OCI-LY7 (cell line): ENCODE measurements at regions not wholly inside any gene's neighbourhood (a gene's known extent, or its start where the extent isn't known, plus 50 kb on each side); places are given as distances from the start of the nearest gene placed in this dataset.

Source experiments
- BruUV-seq: library from RNA; stranded (reverse); fragments of 400-500 nt; replicated peaks from 2 replicates; lab custom pipeline; 2021; lab: Mats Ljungman, UMichigan
- CTCF ChIA-PET: fragments of 300-600 bp; sonication (Branson Sonifier 250); formaldehyde crosslinking; loops from one replicate; lab custom pipeline; 2022; ENCODE audit warnings: antibody characterized with exemption; ENCODE audit not compliant: unreplicated experiment; lab: Charles Lee
- POLR2A ChIA-PET: fragments of 300-600 bp; sonication (Branson Sonifier 250); formaldehyde crosslinking; loops from one replicate; lab custom pipeline; 2022; ENCODE audit warnings: antibody characterized with exemption; lab: Charles Lee
- DNase-seq: peaks from one replicate; pipeline ENCODE4 v3.0.0-alpha.2; 2015; ENCODE audit warnings: low spot score
- H2AFZ ChIP-seq: fragments of 200-600 bp; sonication (generic), shearing (Covaris generic); 2 replicates; pipeline ENCODE4 v1.6.1; 2014; ENCODE audit warnings: mild to moderate bottlenecking, antibody characterized with exemption, low read length, moderate library complexity
- H3K27ac ChIP-seq: fragments of 200-600 bp; sonication (generic); 2 replicates; pipeline ENCODE4 v1.5.1; 2014; ENCODE audit warnings: mixed run types, low read depth, mild to moderate bottlenecking, moderate library complexity, low read length, inconsistent platforms; ENCODE audit not compliant: poor library complexity, severe bottlenecking
- H3K36me3 ChIP-seq: fragments of 200-600 bp; sonication (generic); 2 replicates; pipeline ENCODE4 v1.6.1; 2014; ENCODE audit warnings: mild to moderate bottlenecking, antibody characterized with exemption, low read length, moderate library complexity, mixed read lengths; ENCODE audit not compliant: insufficient read depth
- H3K4me1 ChIP-seq: fragments of 200-600 bp; sonication (generic); 2 replicates; pipeline ENCODE4 v1.5.1; 2014; ENCODE audit warnings: mild to moderate bottlenecking, low read length; ENCODE audit not compliant: insufficient read depth, poor library complexity, severe bottlenecking
- H3K4me2 ChIP-seq: fragments of 200-600 bp; sonication (generic); 2 replicates; pipeline ENCODE4 v1.6.1; 2014; ENCODE audit warnings: mild to moderate bottlenecking, low read length
- H3K4me3 ChIP-seq: fragments of 200-600 bp; sonication (generic); 2 replicates; pipeline ENCODE4 v1.5.1; 2014; ENCODE audit warnings: mild to moderate bottlenecking, low read depth, low read length; ENCODE audit not compliant: poor library complexity, severe bottlenecking
- H3K79me2 ChIP-seq: fragments of 200-600 bp; sonication (generic); 2 replicates; pipeline ENCODE4 v1.6.1; 2016; ENCODE audit warnings: low read depth, mild to moderate bottlenecking, low read length, moderate library complexity, mixed read lengths; ENCODE audit not compliant: insufficient read depth
- H3K9me2 ChIP-seq: fragments of 200-600 bp; sonication (generic); 2 replicates; pipeline ENCODE4 v1.6.1; 2016; ENCODE audit warnings: mild to moderate bottlenecking, low read length, mixed read lengths; ENCODE audit not compliant: insufficient read depth
- H3K9me3 ChIP-seq: fragments of 200-600 bp; sonication (generic); 2 replicates; pipeline ENCODE4 v1.6.1; 2014; ENCODE audit warnings: mild to moderate bottlenecking, mixed run types, low read length, mixed read lengths
- H4K20me1 ChIP-seq: fragments of 200-600 bp; sonication (generic); 2 replicates; pipeline ENCODE4 v1.6.1; 2014; ENCODE audit warnings: mild to moderate bottlenecking, antibody characterized with exemption, low read length, moderate library complexity, mixed read lengths; ENCODE audit not compliant: insufficient read depth
- CTCF ChIP-seq: fragments of 200-600 bp; sonication (generic); conservative IDR thresholded peaks from 2 replicates; pipeline ENCODE4 v1.5.1; 2014; ENCODE audit warnings: mild to moderate bottlenecking, antibody characterized with exemption, low read length, moderate library complexity, mixed read lengths
- EZH2phosphoT487 ChIP-seq: fragments of 200-600 bp; sonication (generic); IDR thresholded peaks from 2 replicates; pipeline ENCODE4 v1.6.1; 2018; ENCODE audit warnings: low read depth, borderline replicate concordance, mild to moderate bottlenecking, mixed run types, antibody characterized with exemption, low read length, moderate library complexity, mixed read lengths
- intact Hi-C: fragments of 100-400 bp; cut with micrococcal nuclease; formaldehyde crosslinking; loops from one replicate; pipeline ENCODE4 v1.10.0; 2022; ENCODE audit not compliant: unreplicated experiment

- no peaks in the 10 kb centered on the region for H3K36me3 ChIP-seq
- no peak overlapping the region for H3K4me3 ChIP-seq
- H3K9me3 ChIP-seq = no peaks in the 10 kb centered on the region
- no TSS peak for BruUV-seq
- H3K4me1 ChIP-seq = no peaks in the 10 kb centered on the region
- no peak overlapping the region for H3K4me2 ChIP-seq
- no peaks in the 10 kb centered on the region for H3K9me2 ChIP-seq
- no peak overlapping the region for H3K27ac ChIP-seq
- POLR2A ChIA-PET = no interaction called here
- TF ChIP-seq EZH2phosphoT487 = no peak
- TF ChIP-seq CTCF = no peak
- CTCF ChIA-PET = no interaction called here
- intact Hi-C loops = no loop called here
- H4K20me1 ChIP-seq = no peaks in the 10 kb centered on the region
- no peaks in the 10 kb centered on the region for H3K79me2 ChIP-seq
- H2AFZ ChIP-seq = no peak overlapping the region
- DNase-seq = no peak
Observed at GRCh38 chr18:55024564-55024963, 65.3 kb upstream of the CCDC68 start.

GRCh38 chr18:55018602-55019001 is 59.3 kb upstream of the CCDC68 start:
- no peak overlapping the region for H2AFZ ChIP-seq
- POLR2A ChIA-PET = no interaction called here
- BruUV-seq = no TSS peak
- no peak for TF ChIP-seq CTCF
- TF ChIP-seq EZH2phosphoT487 = no peak
- H3K4me3 ChIP-seq = no peak overlapping the region
- no peaks in the 10 kb centered on the region for H3K4me1 ChIP-seq
- H3K27ac ChIP-seq = no peak overlapping the region
- no peaks in the 10 kb centered on the region for H3K36me3 ChIP-seq
- no peak overlapping the region for H3K4me2 ChIP-seq
- no peaks in the 10 kb centered on the region for H3K9me2 ChIP-seq
- no peaks in the 10 kb centered on the region for H3K9me3 ChIP-seq
- intact Hi-C loops = no loop called here
- DNase-seq = no peak
- no peaks in the 10 kb centered on the region for H4K20me1 ChIP-seq
- H3K79me2 ChIP-seq = no peaks in the 10 kb centered on the region
- CTCF ChIA-PET = no interaction called here

GRCh38 chr18:55014095-55014494 is 54.8 kb upstream of the CCDC68 start:
- no peak overlapping the region for H3K4me2 ChIP-seq
- no peak for DNase-seq
- H3K27ac ChIP-seq = no peak overlapping the region
- BruUV-seq = no TSS peak
- H3K36me3 ChIP-seq = no peaks in the 10 kb centered on the region
- ChIA-PET CTCF (no interaction called here), POLR2A (interaction anchor here (0.7 kb wide), 1 partner anchor 493 kb away, joined by 3 read pairs; no protein-coding TSS in a partner anchor)
- no peak overlapping the region for H2AFZ ChIP-seq
- H3K79me2 ChIP-seq = no peaks in the 10 kb centered on the region
- TF ChIP-seq CTCF (no peak), EZH2phosphoT487 (no peak)
- no peaks in the 10 kb centered on the region for H3K9me3 ChIP-seq
- no peaks in the 10 kb centered on the region for H3K9me2 ChIP-seq
- no peaks in the 10 kb centered on the region for H3K4me1 ChIP-seq
- no peak overlapping the region for H3K4me3 ChIP-seq
- intact Hi-C loops = no loop called here
- no peaks in the 10 kb centered on the region for H4K20me1 ChIP-seq
